WERI-Rb-1 (cell line): ENCODE measurements at regions not wholly inside any gene's neighbourhood (a gene's known extent, or its start where the extent isn't known, plus 50 kb on each side); places are given as distances from the start of the nearest gene placed in this dataset.

Source experiments
- DNase-seq: peaks from one replicate; pipeline ENCODE4 v3.0.0-alpha.2; 2020
- H3K27ac ChIP-seq: fragments of 250-450 bp; sonication (Bioruptor Pico); 2 replicates; pipeline ENCODE4 v1.5.1; 2020; ENCODE audit warnings: mild to moderate bottlenecking, moderate library complexity
- H3K27me3 ChIP-seq: fragments of 250-450 bp; sonication (Bioruptor Pico); 2 replicates; pipeline ENCODE4 v1.5.1; 2021; ENCODE audit warnings: mild to moderate bottlenecking, low read depth, moderate library complexity; ENCODE audit not compliant: insufficient read depth, severe bottlenecking
- H3K36me3 ChIP-seq: fragments of 250-450 bp; sonication (Bioruptor Pico); 2 replicates; pipeline ENCODE4 v1.5.1; 2020; ENCODE audit warnings: mild to moderate bottlenecking, moderate library complexity
- H3K4me3 ChIP-seq: 2 replicates; pipeline ENCODE4 v1.5.1; 2011; ENCODE audit warnings: low read depth, mild to moderate bottlenecking, control low read depth, low read length
- H3K9me3 ChIP-seq: fragments of 250-450 bp; sonication (Bioruptor Pico); 2 replicates; pipeline ENCODE4 v1.5.1; 2021; ENCODE audit warnings: mild to moderate bottlenecking, moderate library complexity; ENCODE audit not compliant: severe bottlenecking
- TF ChIP-seq, protein P1 (sequence below): IDR thresholded peaks from 2 replicates; pipeline ENCODE4 v1.5.1; 2011; ENCODE audit warnings: low read depth, mild to moderate bottlenecking, control low read depth, inconsistent platforms, low read length

DNA sequence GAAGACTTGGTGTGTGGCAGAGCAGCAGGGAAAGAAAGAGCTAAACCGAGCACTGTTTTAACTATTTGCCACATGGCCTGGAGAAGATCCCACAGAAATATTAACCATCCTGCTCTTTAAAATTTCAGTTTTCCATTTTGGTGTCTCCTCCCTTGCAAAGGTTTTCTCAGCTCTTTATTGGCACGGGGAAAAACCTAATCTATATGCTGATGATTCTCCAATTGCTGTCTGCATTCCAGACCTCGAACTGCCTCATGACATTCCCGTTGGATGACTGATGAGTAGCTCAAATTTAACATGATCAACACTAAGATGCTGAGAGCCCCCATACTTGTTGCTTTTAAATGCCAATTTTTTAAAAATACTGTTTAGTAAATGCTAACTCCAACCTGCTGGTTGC, 115.0 kb downstream of the EMP1 start:
- H3K4me3 ChIP-seq: no peak overlapping the region
- H3K27me3 ChIP-seq: no peaks in the 10 kb centered on the region
- no peak overlapping the region for H3K27ac ChIP-seq
- no peaks in the 10 kb centered on the region for H3K9me3 ChIP-seq
- TF ChIP-seq, protein P1, sequence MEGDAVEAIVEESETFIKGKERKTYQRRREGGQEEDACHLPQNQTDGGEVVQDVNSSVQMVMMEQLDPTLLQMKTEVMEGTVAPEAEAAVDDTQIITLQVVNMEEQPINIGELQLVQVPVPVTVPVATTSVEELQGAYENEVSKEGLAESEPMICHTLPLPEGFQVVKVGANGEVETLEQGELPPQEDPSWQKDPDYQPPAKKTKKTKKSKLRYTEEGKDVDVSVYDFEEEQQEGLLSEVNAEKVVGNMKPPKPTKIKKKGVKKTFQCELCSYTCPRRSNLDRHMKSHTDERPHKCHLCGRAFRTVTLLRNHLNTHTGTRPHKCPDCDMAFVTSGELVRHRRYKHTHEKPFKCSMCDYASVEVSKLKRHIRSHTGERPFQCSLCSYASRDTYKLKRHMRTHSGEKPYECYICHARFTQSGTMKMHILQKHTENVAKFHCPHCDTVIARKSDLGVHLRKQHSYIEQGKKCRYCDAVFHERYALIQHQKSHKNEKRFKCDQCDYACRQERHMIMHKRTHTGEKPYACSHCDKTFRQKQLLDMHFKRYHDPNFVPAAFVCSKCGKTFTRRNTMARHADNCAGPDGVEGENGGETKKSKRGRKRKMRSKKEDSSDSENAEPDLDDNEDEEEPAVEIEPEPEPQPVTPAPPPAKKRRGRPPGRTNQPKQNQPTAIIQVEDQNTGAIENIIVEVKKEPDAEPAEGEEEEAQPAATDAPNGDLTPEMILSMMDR: no peak
- no peak for DNase-seq
- H3K36me3 ChIP-seq: no peaks in the 10 kb centered on the region

DNA sequence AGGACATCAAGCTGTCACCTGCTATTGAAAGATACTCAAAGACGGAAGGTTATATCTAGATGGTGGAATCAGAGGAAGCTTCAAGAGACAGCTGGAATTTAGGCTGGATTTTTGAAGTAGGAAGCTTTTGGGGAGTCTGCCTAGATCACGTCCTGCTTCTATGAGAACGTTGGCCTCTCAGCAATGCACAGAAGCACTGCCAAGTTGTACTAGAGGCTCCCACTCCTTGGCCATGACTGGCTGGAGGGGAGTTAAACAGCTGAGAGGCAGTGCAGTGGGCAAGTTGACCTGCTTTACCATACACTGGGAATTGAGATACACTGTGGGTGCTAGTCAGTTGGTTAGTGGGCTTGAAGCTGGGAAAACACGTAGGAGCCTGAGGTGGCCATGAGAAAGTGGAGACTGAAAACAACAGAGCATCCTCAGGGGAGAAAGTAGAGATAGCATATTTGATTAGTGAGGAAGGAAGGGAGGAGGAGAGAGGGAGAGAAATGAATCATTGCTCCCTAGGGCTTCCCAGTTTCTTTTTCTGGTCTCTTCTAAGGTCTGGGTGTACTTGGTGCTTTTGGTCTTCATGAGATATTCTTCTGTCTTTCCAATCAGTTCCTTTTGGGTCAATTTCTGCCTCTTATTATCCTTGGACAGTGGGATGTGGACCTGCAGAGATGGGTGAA, 110.8 kb downstream of the EMP1 start:
- no peak for DNase-seq
- TF ChIP-seq, protein P1: no peak
- Histone ChIP-seq H3K9me3 (no peaks in the 10 kb centered on the region), H3K36me3 (no peaks in the 10 kb centered on the region), H3K27me3 (no peaks in the 10 kb centered on the region), H3K4me3 (no peak overlapping the region), H3K27ac (no peak overlapping the region)

DNA sequence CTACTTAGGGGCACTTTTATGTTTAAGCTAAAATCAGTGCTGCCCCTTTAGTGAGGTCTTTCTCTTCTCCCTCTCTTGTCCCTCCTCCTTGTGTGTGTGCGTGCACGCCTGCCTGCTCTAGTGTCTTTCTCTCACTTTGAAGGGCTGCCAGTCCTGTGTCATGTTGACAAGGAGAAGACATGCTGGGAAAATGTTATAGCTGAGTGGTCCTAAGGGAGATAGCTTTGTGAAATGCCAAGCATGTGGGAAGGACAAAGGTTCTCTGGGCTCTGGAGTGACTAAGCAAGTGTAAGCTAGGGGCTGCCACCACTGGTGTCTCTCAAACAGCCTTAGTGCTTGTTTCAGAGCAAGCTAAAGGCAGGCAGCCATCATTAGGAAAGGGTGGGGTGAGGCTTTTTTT, 108.4 kb downstream of the EMP1 start:
- Histone ChIP-seq H3K27ac (no peak overlapping the region), H3K36me3 (no peaks in the 10 kb centered on the region), H3K4me3 (no peak overlapping the region), H3K27me3 (no peaks in the 10 kb centered on the region), H3K9me3 (no peaks in the 10 kb centered on the region)
- DNase-seq: no peak
- TF ChIP-seq, protein P1: no peak

DNA sequence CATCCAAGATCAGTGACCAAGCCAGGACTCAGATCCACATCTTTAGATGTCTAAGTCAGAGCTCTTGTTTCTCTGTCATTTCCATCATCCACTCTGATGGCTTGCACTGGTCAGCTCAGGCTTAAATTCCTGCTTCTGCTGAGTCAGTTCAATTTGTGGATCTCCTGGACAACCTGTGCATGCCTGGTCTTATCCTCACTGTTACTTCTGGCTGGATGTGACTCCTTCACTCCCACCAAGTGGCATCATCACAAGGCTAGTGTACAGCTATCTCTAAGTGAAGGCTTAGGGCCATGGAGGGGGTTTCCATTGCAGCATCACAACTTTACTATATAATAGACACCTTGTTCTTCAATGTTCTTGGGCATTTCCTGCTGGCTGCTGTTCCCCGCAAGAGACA, 102.9 kb downstream of the EMP1 start:
- no peaks in the 10 kb centered on the region for H3K36me3 ChIP-seq
- H3K4me3 ChIP-seq: no peak overlapping the region
- no peak overlapping the region for H3K27ac ChIP-seq
- no peak for DNase-seq
- no peaks in the 10 kb centered on the region for H3K27me3 ChIP-seq
- no peaks in the 10 kb centered on the region for H3K9me3 ChIP-seq
- TF ChIP-seq, protein P1: no peak

DNA sequence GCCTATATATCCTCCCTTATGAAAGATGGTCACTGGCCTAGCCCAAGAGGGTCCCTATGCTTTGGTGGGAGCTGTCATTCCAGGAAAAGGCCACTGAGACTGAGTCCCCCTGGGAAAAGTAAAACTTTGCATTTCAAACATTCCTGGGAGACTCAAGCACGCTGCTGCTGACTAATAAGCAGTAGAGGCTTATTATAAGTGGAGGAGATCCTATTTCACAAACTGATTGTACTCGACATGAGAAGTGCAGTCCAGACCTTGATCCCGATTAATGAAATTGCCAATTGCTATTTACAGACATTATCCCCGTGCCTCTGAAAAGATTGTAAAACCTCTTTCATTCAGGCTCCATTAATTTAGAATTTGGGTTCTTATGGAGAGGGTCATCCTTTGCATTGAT, 96.6 kb downstream of the EMP1 start:
- Histone ChIP-seq H3K27ac (no peak overlapping the region), H3K4me3 (no peak overlapping the region), H3K36me3 (no peaks in the 10 kb centered on the region), H3K9me3 (no peaks in the 10 kb centered on the region), H3K27me3 (no peaks in the 10 kb centered on the region)
- TF ChIP-seq, protein P1: no peak
- no peak for DNase-seq

DNA sequence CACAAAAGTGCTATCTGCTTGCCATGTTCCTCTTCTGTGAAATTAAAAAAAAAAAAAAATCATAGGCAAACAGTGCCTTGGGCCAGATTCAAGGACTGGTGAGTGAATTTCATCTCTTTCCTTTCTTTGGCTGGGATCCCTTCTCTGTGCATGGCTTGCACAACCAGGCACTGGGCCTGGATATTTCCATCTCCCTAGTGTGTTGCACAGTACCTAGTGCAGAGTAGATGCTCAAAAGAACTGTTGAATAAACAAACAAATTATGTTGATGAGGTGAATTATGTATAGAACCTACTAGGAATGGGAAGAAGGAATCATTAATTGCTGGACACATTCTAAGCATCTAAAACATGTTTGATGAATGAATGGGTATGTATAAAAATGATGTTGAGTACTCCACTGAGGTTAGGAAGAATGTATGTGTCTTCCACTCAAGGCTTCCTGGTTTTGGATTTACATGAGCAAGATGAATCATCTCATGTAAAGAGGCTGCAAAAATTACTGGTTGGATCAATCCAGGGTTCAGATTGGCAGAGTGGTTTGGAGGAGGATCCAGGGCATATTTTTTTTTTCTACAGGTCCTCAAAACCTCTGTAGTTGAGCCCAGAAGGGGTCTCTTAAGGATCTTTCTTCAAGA, 93.2 kb downstream of the EMP1 start:
- DNase-seq: no peak
- Histone ChIP-seq H3K27ac (no peak overlapping the region), H3K36me3 (no peaks in the 10 kb centered on the region), H3K9me3 (no peaks in the 10 kb centered on the region), H3K27me3 (no peaks in the 10 kb centered on the region), H3K4me3 (no peak overlapping the region)
- TF ChIP-seq, protein P1: no peak
